GM18499 (cell line): ENCODE measurements at regions not wholly inside any gene's neighbourhood (a gene's known extent, or its start where the extent isn't known, plus 50 kb on each side); places are given as distances from the start of the nearest gene placed in this dataset.
"Not testable (repeated sequence)": the region's sequence is repeated elsewhere in the genome, so short reads cannot be mapped to it uniquely, and the experiment has no call there.

ENCODE experiments used
- ATAC-seq: cut with Tn5 transposase; IDR thresholded peaks from one replicate; pipeline ENCODE4 v1.9.1; 2021; ENCODE audit warnings: moderate number of reproducible peaks; ENCODE audit not compliant: insufficient read depth, unreplicated experiment

DNA sequence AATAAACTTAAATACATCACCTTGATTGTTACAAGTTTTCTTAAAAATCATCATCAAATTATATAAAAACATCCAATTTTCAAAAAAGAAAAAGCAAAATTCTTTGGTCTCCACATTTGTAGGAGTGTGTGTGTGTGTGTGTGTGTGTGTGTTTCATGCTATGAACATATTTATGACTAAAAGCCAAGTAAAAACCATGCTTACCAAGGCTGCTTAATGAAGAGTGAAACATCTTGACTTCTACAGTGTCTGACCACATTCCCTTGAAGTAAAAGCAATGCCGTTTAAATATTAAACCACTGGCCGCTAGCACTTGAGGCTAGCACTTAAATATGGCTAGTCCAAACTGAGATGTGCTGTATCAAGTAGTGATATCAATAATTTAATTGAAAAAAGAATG is 549.1 kb upstream of the CCNG1 start:
- no peak for ATAC-seq

DNA sequence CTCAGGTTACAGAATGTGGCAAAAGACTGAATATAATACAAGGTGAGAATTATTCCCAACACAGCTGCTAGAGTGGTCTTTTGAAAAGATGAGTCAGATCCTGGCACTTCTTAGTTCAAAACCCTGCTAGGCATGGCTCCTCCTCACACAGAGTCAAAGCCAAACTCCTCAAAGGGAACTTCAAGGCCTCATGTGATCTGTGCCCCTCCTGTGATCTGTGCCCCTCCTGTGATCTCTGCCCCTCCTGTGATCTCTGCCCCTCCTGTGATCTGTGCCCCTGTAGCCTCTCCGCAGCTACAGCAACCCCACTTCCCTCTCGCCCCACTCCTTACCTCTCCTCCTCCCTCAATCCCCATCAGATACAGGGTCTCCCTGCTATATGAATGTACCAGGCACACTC is 525.5 kb upstream of the CCNG1 start:
- ATAC-seq: no peak

DNA sequence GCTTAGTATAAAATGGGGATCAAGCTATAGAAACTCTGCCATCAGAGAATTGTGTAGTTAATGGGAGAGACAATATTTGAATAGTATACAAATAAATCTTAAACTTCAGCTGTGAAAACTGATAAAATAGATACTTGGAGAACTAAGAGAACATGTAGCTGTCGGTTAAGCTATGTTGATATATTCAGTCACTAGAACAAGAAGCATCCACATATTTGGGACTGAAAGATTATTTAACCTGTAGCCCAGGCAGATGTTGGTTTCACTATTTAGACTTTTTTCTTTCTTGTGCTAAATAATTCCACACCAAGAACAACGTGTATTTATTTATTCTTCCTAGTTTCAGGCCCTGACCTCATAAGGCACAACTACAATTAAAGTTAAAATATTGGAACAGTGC is 521.0 kb upstream of the CCNG1 start:
- no peak for ATAC-seq

DNA sequence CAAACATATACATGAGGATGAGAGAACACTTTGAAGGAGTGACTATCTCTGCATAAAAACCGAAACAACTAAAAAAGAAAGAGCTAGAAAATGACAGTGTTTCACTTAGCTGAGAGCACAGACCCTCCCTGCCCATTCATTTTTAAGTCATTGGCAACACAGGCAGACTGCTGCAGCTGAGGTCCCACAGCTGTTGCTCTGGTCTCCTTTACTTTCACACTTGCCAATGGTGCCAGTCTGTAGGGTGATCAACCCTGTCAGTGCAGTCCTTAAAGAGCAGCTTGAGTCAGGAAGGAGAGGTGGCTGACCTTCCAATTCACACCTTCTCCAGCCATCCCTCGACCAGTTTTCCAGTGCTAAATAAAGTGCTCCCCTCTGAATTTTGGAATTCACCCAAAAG is 508.3 kb upstream of the CCNG1 start:
- no peak for ATAC-seq

- ATAC-seq: no peak
Observed at GRCh38 chr5:162931501-162931900, 505.9 kb upstream of the CCNG1 start.

- no peak for ATAC-seq
Observed at GRCh38 chr5:162939991-162940390, 497.4 kb upstream of the CCNG1 start.

DNA sequence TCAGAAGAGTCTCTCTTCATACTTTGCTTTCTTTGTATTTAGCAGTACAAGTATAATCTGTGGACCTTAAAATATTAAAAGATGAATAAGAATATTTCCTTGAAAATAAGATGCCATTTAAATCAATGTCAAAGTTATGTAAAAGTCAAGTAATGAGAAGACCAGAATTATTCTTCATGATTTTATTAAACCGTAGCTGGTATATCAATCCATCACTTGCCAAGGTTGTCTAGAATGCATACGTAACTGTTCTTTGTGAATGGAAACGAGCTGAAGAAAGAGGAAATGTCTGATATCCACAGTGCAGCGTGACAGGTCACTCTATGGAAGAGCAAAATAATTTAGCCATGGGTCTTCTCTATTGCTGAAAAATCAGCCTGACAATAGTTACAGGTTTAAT is 488.7 kb upstream of the CCNG1 start:
- no peak for ATAC-seq

GRCh38 chr5:162956570-162956969 is 480.8 kb upstream of the CCNG1 start:
- no peak for ATAC-seq

GRCh38 chr5:162964144-162964543 is 473.3 kb upstream of the CCNG1 start:
- not testable (repeated sequence) for ATAC-seq

GRCh38 chr5:162990063-162990462 is 447.3 kb upstream of the CCNG1 start:
- no peak for ATAC-seq

DNA sequence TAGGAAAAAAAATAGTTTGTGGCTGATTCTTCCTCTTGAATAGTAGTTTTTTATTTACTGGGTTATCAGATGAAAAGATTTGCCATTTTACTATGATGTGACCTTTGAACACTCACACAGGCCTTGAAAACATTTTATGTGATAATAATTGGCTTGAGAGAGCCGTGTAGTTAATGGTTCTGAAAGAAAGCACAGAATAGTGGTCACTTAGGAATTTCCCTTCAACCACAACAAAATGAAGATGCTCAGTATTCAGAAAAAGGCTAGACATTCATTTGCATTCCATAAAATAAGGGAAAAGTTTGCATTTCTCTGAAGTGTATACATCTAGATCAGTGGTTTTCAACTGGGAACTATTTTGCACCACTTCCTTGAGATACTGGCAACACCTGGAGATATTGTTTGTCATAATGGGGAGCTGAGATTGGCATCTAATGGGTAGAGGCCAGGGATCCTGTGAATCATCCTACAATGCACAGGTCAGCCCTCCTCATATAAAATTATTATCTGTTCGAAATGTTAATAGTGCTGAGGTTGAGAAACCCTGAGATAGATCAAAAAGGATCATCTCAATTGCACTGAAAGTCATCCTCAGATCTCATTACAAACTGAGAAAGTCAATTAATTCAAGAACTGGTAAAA is 446.4 kb upstream of the CCNG1 start:
- ATAC-seq: peak; percentile 53

- ATAC-seq: no peak
Observed at GRCh38 chr5:162995568-162995967, 441.8 kb upstream of the CCNG1 start.

DNA sequence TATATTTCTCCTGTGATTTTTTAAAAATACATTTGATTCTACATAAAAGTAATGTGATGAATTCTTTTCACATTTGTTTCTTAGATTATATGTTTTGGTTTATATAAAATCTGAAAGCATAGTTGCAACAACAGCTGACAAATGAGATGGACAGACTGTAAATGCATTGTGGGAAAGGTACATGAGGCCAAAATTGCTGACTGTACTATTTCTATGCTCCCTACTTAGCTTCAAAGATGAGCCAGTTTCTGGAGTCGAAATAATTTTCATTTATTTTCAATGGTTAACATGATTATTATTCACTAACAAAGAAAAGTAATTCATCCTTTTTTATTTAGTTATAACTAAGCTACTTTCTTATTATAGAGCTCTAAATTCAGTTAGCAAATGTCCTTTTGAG is 441.3 kb upstream of the CCNG1 start:
- ATAC-seq: no peak

- no peak for ATAC-seq
Observed at GRCh38 chr5:163005949-163006348, 431.4 kb upstream of the CCNG1 start.

DNA sequence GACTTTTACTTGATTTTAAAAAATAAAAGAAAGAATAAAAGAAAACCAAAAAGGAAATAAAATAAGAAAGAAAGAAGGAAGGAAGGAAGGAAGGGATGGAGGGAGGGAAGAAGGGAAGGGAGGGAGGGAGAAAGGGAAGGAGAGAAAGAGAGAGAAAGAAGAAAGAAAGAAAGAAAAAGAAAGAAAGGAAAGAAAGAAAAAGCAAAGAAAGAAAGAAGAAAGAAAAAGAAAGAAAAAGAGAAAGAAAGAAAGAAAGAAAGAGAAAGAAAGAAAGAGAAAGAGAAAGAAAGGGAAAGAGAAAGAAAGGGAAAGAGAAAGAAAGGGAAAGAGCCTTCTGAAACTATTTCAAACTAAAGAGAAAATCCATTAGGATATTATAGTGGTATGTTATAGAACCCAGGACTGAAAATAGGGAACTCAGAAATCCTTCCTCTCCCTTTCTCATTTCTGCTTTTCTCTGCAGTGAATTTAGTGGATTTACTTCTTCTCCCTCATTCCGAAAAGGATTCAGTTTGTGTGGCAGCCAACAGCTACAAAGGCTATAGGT is 414.7 kb upstream of the CCNG1 start:
- ATAC-seq: no peak

DNA sequence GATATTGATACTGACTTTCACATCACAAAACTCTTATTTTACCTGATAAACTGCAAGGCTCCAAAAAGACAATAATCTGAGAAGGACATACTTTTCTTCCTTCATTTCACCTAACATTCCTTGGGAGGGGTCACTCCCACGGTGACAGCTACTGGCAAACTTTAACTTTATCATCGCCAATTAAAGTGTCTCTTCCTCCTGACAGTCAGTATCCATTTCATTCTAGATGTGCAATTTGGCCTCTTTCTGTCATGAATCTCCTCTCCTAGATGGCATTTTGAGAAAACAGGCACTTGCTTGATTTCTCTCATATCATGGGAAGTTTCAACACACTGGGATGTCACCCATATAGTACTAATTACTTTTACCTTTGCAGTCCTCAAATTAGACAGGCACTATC is 413.5 kb upstream of the CCNG1 start:
- ATAC-seq: no peak

DNA sequence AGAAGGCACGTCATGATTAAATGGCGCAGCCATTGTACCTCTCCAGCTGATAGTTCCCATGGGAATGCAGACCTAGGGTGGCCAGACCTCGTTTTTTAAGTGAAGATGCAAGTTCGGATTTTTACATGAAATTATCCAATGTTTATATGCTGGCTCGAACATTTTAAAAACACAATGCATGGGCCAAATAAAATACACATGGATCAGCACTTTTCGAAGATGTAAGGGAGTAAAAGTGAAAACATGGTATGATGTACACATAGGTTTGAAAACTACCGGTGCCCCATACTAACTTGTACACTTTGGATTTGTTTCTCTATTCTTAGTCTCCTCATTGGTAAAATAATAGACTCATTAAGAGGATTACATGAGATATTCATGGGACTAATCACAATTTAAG is 412.5 kb upstream of the CCNG1 start:
- ATAC-seq: no peak

DNA sequence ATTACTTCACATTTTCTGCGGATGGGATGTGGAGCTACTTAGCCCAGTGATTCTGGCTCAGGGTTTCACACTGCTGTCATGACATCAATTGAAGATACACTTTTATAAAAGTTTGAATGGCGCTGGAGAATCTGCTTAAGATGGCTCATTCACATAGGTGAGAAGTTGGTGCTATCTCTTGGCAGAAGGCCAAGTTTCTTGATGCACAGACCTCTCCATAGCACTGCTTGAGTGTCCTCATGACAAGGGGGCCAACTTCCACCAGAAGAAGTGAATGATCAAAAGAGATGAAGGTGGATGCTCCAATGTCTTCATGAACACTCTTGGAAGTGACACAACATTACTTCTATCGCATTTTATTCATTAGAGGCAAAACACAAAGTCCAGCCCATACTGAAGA is 403.7 kb upstream of the CCNG1 start:
- ATAC-seq: no peak

- no peak for ATAC-seq
Observed at GRCh38 chr5:163041254-163041653, 396.1 kb upstream of the CCNG1 start.

DNA sequence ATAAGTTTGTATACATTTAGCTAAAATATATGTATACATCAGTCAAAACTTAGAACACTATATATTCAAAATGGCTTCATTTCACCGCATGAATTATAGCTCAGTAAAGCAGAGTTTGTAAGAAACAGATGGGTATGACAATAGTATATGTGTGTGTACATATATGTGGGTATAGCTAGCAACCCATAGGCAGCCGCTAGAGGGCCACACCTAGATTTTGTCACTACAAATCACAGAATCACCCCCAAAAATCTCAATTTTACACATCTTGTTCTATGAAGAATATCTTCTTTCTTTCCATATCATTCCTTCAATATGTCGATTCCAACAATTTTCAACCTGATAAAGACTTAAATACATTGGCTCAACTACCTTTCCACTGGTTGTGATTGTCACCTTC is 357.8 kb upstream of the CCNG1 start:
- peak; percentile 65 for ATAC-seq

DNA sequence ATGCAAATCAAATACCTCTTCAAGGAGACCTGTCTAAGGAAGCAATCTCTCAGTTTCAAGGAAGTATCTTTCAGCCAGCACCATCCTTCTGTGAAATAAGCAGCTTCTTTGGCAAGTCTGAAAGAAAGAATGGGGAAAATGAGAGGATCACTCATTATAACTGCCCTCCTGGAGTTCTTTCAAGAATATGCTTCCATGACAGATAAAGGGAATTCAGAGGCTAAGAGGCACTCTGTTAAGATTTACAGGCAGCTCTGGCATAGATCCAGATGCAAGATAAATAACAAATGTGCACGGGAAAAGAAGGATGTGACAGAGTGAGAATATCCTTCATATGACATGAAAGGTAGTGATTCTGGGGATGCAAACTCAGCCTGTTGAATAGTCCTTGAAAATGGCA is 348.2 kb upstream of the CCNG1 start:
- no peak for ATAC-seq

GRCh38 chr5:163089926-163090325 is 347.5 kb upstream of the CCNG1 start:
- ATAC-seq: no peak
